Aorta (tissue), 5 donors: ENCODE measurements at regions not wholly inside any gene's neighbourhood (a gene's known extent, or its start where the extent isn't known, plus 50 kb on each side); places are given as distances from the start of the nearest gene placed in this dataset.

Experiments
- ATAC-seq: fragments of 200-7000 bp; cut with Tn5 transposase; one replicate; pipeline ENCODE4 v1.9.1; 2022; ENCODE audit warnings: moderate library complexity; ENCODE audit not compliant: low FRiP score
- DNase-seq, 2 donors: peaks; one replicate each; pipeline ENCODE4 v3.0.0-alpha.2; 2020
- H3K27ac ChIP-seq, 2 donors: one replicate each; pipeline ENCODE4 v1.5.1; 2013; ENCODE audit warnings: low read length in 2 of 2, mild to moderate bottlenecking in 2 of 2, moderate library complexity in 2 of 2, control low read depth in 1 of 2, inconsistent platforms in 1 of 2, low read depth in 1 of 2
- H3K27me3 ChIP-seq, 2 donors: one replicate each; pipeline ENCODE4 v1.6.1; 2013; ENCODE audit warnings: control low read depth in 1 of 2, low read length in 1 of 2, mild to moderate bottlenecking in 1 of 2, moderate library complexity in 1 of 2; ENCODE audit not compliant: insufficient read depth in 2 of 2, control insufficient read depth in 1 of 2
- H3K36me3 ChIP-seq, 2 donors: one replicate each; pipeline ENCODE4 v1.6.1; 2013; ENCODE audit warnings: control low read depth in 1 of 2, low read length in 1 of 2, mild to moderate bottlenecking in 1 of 2; ENCODE audit not compliant: insufficient read depth in 2 of 2, control insufficient read depth in 1 of 2
- H3K4me1 ChIP-seq, 2 donors: one replicate each; pipeline ENCODE4 v1.6.1; 2013; ENCODE audit warnings: low read length in 2 of 2, control low read depth in 1 of 2, mild to moderate bottlenecking in 1 of 2, moderate library complexity in 1 of 2; ENCODE audit not compliant: insufficient read depth in 2 of 2, control insufficient read depth in 1 of 2
- H3K4me3 ChIP-seq, 2 donors: one replicate each; pipeline ENCODE4 v1.5.1; 2013; ENCODE audit warnings: low read length in 2 of 2, control low read depth in 1 of 2, mild to moderate bottlenecking in 1 of 2
- H3K9me3 ChIP-seq: one replicate; pipeline ENCODE4 v1.6.1; 2013; ENCODE audit warnings: mild to moderate bottlenecking, low read length; ENCODE audit not compliant: control insufficient read depth
- WGBS, 2 donors: extraction: QIAGEN DNeasy Blood & Tissue Kit; methylation state at CpG; one replicate each; pipeline ENCODE4 v1.1.7; 2013; 5-methylcytosine and 5-hydroxymethylcytosine counted together
- intact Hi-C, 2 donors: fragments of 100-400 bp; cut with DNase I; formaldehyde crosslinking; loops; one replicate each; pipeline versions ENCODE4 v1.14.2 to v1.15.0; 2022
- donor health status: healthy with polysubstance abuse.
- donor health status: Bipolar disorder and iron deficiency.
- donor health status: DM: no; HTN: no; CAD: no.
- donor health status: DM: no; HTN: no; CAD: no.
- donor health status: DM: yes; HTN: yes; CAD: no.

- no peaks in the 10 kb centered on the region for H3K9me3 ChIP-seq
- intact Hi-C loops = no loop called here
- H3K27me3 ChIP-seq = no peaks in the 10 kb centered on the region
- H3K4me3 ChIP-seq = no peak overlapping the region
- no peaks in the 10 kb centered on the region for H3K36me3 ChIP-seq
- no peak overlapping the region for H3K27ac ChIP-seq
- DNase-seq (no peak), ATAC-seq (no peak)
- H3K4me1 ChIP-seq = no peaks in the 10 kb centered on the region
- WGBS, 2 donors = 94 to 98% methylated on average over 5 of the region's 5 CpGs
These were observed 271.7 kb downstream of the SHQ1 start for GRCh38 chr3:72576563-72576962.

DNA sequence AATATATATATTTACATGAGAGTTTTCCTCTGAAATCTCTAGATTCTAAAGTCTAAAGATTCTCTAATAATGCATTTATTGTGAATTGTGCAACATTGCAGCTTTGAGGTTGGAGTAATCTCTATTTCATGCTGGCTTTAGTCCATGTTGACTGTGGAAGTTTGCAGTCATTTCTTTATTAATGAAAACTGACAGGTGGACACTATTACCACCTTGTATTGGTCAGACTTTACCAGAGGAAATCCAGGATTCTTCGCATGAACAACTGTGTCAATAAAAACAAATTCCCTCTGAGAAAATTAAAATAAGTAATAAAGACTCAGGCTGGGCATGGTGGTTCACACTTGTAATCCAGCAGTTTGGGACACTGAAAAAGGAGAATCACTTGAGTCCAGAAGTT is 274.1 kb downstream of the SHQ1 start:
- Histone ChIP-seq H3K4me3 (no peak overlapping the region), H3K27ac (no peak overlapping the region), H3K36me3 (no peaks in the 10 kb centered on the region), H3K27me3 (no peaks in the 10 kb centered on the region), H3K9me3 (no peaks in the 10 kb centered on the region), H3K4me1 (no peaks in the 10 kb centered on the region)
- no peak for DNase-seq
- intact Hi-C loops = no loop called here
- WGBS, 2 donors = 98 to 100% methylated on average over 1 of the region's 1 CpG
- ATAC-seq = no peak

- no peak for ATAC-seq
- Histone ChIP-seq H3K27me3 (no peaks in the 10 kb centered on the region), H3K9me3 (no peaks in the 10 kb centered on the region), H3K36me3 (no peaks in the 10 kb centered on the region), H3K4me3 (no peak overlapping the region), H3K27ac (no peak overlapping the region), H3K4me1 (no peaks in the 10 kb centered on the region)
- intact Hi-C loops = no loop called here
- no peak for DNase-seq
- WGBS, 2 donors = 88 to 90% methylated on average over 13 of the region's 13 CpGs
These were observed 275.2 kb downstream of the SHQ1 start for GRCh38 chr3:72573051-72573450.

DNA sequence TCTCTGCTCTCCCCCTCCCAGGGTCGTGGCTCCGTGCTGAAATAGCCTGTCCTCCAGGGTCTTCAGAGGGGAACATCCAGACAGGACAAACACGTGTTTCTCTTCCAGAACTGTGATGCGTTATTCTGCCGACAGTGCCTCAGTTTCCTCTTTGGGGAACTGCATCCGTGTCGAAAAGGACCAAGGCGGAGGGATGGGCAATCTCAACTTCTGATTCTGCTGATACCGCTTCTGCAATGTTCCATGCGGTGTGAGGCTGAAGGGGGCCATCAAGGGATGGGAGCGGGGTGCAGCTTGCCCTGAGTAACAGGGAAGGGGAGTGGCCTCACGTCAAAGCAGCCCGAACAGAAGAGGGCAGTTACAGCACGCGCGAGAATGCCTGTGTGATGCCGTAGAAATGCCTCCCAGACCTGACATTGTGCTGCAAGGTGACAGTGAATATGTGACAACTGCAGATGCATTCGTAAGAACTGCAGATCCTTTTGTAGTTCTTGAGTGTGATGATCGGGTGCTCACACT is 275.7 kb downstream of the SHQ1 start:
- H3K4me1 ChIP-seq = no peaks in the 10 kb centered on the region
- no peak overlapping the region for H3K4me3 ChIP-seq
- intact Hi-C loops = no loop called here
- whole genome bisulfite sequencing, 2 donors = 84% methylated on average over 19 of the region's 19 CpGs
- DNase-seq (no peak), ATAC-seq (no peak)
- no peaks in the 10 kb centered on the region for H3K9me3 ChIP-seq
- H3K27me3 ChIP-seq = no peaks in the 10 kb centered on the region
- H3K27ac ChIP-seq = no peak overlapping the region
- H3K36me3 ChIP-seq = no peaks in the 10 kb centered on the region

DNA sequence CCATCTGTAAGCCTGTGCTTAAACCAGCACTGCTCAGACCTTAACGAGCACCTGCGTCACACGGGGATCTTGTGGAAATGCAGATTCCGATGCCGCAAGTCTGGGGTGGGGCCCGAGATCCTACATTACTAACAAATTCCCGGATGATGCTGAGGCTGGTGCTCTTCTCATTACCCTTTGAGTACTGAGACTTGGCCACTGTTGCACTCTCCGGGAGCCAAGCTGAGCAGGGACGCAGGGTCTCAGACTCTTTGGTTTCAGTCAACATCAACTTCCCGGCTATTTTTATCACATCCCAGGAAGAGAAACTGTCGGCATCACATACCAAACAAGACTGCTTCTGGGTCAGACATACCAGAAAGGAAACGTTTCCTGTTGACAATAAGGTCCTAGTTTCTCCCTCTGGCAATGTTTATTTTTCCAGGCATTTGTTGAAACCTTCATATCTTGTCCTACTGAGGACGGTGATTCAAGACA is 276.6 kb downstream of the SHQ1 start:
- Histone ChIP-seq H3K27ac (no peak overlapping the region), H3K36me3 (no peaks in the 10 kb centered on the region), H3K4me3 (no peak overlapping the region), H3K9me3 (no peaks in the 10 kb centered on the region), H3K27me3 (no peaks in the 10 kb centered on the region), H3K4me1 (no peaks in the 10 kb centered on the region)
- ATAC-seq (no peak), DNase-seq (no peak)
- WGBS, 2 donors = 51 to 52% methylated on average over 13 of the region's 13 CpGs
- intact Hi-C loops = no loop called here

- no peak for DNase-seq
- WGBS, 2 donors = 99 to 100% methylated on average over 3 of the region's 3 CpGs
- Histone ChIP-seq H3K27me3 (no peaks in the 10 kb centered on the region), H3K9me3 (no peaks in the 10 kb centered on the region), H3K36me3 (no peaks in the 10 kb centered on the region), H3K27ac (no peak overlapping the region), H3K4me3 (no peak overlapping the region), H3K4me1 (no peaks in the 10 kb centered on the region)
- intact Hi-C loops = no loop called here
- ATAC-seq = no peak
These were observed 277.2 kb downstream of the SHQ1 start for GRCh38 chr3:72571052-72571451.

DNA sequence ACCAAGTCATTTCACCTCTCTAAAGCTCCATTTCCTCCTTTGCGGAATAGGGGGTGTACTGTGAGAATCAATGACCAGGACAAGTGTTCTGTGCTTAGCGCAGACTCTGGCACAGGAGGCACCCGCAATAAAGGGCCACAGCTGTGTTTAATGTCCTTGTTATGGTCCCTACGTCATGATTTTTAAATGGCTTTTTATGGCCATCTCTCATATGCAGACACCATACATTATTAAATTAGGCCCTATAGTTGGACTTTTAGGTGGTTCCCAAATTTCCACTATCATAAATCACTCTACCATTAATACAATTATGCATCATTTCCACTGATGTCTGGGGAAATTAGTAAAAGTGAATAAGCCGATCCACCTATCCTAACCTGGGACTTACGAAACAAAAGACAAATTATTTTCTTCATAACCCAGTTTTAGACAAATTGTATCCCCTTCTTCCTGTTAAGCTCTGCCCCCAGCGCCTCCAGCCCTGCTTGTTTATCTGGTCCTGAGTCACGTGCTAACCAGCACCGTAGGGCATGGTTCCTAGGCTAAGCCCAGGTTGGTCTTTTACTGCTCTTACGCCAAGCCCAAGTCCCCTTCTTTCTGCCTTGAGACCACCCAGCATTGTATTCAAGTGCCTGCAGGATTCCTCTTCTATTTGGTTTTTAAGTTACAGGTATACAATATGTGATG is 278.3 kb downstream of the SHQ1 start:
- no peak for ATAC-seq
- Histone ChIP-seq H3K4me1 (no peaks in the 10 kb centered on the region), H3K9me3 (no peaks in the 10 kb centered on the region), H3K36me3 (no peaks in the 10 kb centered on the region), H3K27me3 (no peaks in the 10 kb centered on the region), H3K4me3 (no peak overlapping the region), H3K27ac (no peak overlapping the region)
- DNase-seq = no peak
- intact Hi-C loops = no loop called here
- 96 to 97% methylated on average over 10 of the region's 10 CpGs for WGBS, 2 donors

- Histone ChIP-seq H3K9me3 (no peaks in the 10 kb centered on the region), H3K4me1 (no peaks in the 10 kb centered on the region), H3K36me3 (no peaks in the 10 kb centered on the region), H3K27ac (no peak overlapping the region), H3K27me3 (no peaks in the 10 kb centered on the region), H3K4me3 (no peak overlapping the region)
- intact Hi-C loops = no loop called here
- WGBS, 2 donors = 93 to 95% methylated on average over 11 of the region's 11 CpGs
- DNase-seq (no peak), ATAC-seq (no peak)
These were observed 280.2 kb downstream of the SHQ1 start for GRCh38 chr3:72568083-72568482.

DNA sequence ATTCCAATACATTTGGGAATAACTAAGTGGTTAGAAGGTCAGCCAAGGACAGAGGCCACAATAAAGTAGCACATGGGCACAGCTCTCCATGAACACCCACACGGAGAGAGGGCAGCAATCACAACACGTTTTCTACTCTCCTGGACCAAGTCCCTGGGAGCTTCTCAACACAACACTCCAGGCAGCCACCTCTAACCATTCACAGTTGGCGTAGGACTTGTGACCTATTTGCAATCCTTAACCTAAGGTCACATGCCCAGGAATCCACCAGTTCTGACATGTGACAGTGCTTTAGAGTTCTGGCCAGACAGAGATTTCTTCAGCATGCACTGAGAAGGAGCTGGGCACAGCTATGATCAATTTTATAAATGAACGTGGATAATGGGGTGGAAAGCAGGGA is 280.8 kb downstream of the SHQ1 start:
- DNase-seq (no peak), ATAC-seq (no peak)
- no peak overlapping the region for H3K27ac ChIP-seq
- H3K4me1 ChIP-seq = no peaks in the 10 kb centered on the region
- WGBS, 2 donors = 81 to 91% methylated on average over 4 of the region's 4 CpGs
- no peaks in the 10 kb centered on the region for H3K27me3 ChIP-seq
- H3K36me3 ChIP-seq = no peaks in the 10 kb centered on the region
- H3K4me3 ChIP-seq = no peak overlapping the region
- H3K9me3 ChIP-seq = no peaks in the 10 kb centered on the region
- intact Hi-C loops = no loop called here
